ENCODE measurements at regions not wholly inside any gene's neighbourhood (a gene's known extent, or its start where the extent isn't known, plus 50 kb on each side); places are given as distances from the start of the nearest gene placed in this dataset.

DNA sequence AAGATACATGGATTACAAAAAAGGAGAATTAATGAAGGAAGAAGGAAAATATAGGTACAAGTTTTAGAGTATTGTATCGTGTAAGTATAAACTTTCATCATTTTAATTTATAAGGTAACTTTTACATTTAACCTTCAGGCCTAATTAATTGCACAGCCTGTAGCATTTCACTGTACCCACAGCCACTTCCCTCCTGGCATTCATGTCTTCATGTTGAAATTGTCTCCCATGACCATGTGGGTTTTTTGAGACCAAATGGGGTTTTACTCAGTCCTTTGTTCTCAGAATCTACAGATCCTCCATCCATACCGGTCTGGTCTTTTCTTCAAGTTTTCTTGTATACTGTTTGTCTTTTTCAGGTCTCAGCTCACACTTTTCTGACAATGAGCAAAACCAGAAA lies 194.3 kb upstream of the CLNK start:
- TF ChIP-seq YY1 (IDR thresholded peaks at IDR 0.05; ENCODE audit: insufficient read depth, insufficient read length) (no peak), SUZ12 (IDR thresholded peaks at IDR 0.05; ENCODE audit: extremely low read depth, insufficient read depth, insufficient read length) (no peak), ZNF274 (IDR thresholded peaks at IDR 0.05; ENCODE audit: low read depth, low read length) (no peak)

Data from NT2/D1 (cell line).